ENCODE measurements at regions not wholly inside any gene's neighbourhood (a gene's known extent, or its start where the extent isn't known, plus 50 kb on each side); places are given as distances from the start of the nearest gene placed in this dataset.
A peak's percentile ranks its signal among the peaks of the same experiment; 100 is the strongest.

GRCh38 chr4:53744446-53745160, 153.3 kb upstream of the LNX1 start:
- in situ Hi-C loops (cut with HindIII; ENCODE audit: low sequenced_read_pairs): no loop called here
- no peak for DNase-seq (ENCODE audit: low read depth, low spot score)
- no peak overlapping the region for H3K4me3 ChIP-seq (ENCODE audit: low read depth, low read length)
- no peak for TF ChIP-seq CTCF (IDR thresholded peaks at IDR 0.05; ENCODE audit: low read depth, low read length)

DNA sequence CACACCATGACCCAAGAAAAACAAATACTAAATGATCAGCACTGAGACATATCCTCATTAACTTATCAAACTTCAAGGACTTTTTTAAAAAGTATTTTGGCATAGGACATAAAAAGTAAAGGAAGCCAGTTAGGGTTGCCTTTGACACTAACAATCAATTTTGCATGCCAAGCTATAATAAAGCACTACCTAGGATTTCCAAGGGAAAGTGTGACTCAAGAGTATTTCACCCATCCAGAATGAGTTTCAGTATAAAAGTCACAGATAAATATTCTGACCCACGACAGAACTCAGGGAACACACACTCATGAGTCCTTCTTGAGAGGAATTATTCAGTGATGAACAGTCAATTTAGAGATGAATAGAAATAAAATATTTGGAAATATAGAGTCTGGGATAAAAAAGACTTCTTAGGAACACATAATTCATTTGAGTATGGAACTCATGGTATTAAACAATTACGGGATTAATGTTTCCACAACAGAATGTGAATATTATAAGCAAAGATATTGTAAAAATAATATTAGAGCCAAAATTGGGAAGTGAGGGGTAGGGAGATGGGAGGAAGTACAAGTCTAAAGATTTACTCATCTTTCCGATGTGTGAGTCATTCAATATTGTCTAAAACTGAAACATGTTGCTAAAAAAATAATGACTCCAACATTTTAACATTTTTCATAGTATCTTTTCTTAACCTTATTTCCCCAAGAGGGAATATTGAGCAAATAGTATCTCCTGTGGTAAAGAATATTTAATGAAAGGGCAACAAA, 143.5 kb upstream of the LNX1 start:
- DNase-seq (ENCODE audit: low read depth, low spot score): peak; percentile 69
- in situ Hi-C loops (cut with HindIII; ENCODE audit: low sequenced_read_pairs): no loop called here
- no peak for TF ChIP-seq CTCF (IDR thresholded peaks at IDR 0.05; ENCODE audit: low read depth, low read length)
- no peak overlapping the region for H3K4me3 ChIP-seq (ENCODE audit: low read depth, low read length)

GRCh38 chr4:53734182-53734581, 142.9 kb upstream of the LNX1 start:
- no peak overlapping the region for H3K4me3 ChIP-seq (ENCODE audit: low read depth, low read length)
- no peak for DNase-seq (ENCODE audit: low read depth, low spot score)
- in situ Hi-C loops (cut with HindIII; ENCODE audit: low sequenced_read_pairs): no loop called here
- no peak for TF ChIP-seq CTCF (IDR thresholded peaks at IDR 0.05; ENCODE audit: low read depth, low read length)

- TF ChIP-seq CTCF (IDR thresholded peaks at IDR 0.05; ENCODE audit: low read depth, low read length): no peak
- DNase-seq (ENCODE audit: low read depth, low spot score): no peak
- H3K4me3 ChIP-seq (ENCODE audit: low read depth, low read length): no peak overlapping the region
- in situ Hi-C loops (cut with HindIII; ENCODE audit: low sequenced_read_pairs): no loop called here
Observed at GRCh38 chr4:53732661-53733060, 141.4 kb upstream of the LNX1 start.

DNA sequence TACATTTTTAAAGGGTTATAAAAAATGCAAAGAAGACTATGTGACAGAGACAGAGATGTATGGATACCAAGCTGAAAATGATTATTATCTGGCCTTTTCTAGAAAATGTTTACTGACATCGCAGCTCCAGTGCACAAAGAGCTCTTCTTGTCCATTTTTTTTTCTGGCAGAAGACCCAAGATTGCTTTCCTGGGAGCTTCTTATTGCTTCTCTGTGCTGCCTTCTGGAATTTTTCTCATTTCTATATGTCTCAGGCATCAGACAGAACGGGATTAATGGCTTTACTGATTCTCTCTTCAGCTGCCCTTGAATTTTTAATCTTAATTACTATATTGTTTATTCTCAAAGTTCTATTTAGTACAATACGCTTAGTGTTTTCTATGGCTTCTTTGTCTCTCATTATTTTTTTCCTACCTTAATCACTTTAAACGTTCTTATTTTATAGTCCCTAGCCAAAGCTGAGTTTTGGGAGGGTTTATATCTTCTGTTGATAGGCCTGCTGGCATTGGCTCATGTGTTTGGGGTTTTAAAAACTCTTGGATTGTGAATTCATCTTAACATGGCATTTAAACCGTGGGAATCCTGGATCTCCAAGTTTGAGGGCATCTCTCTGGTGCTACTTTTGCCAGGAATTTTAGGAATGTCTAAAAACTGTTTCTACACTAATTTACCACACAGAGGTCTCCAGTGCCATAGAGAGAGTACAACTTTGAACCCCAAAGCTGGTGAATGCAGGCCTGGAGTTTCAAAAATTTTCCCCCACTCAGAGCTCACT, 138.9 kb upstream of the LNX1 start:
- DNase-seq (ENCODE audit: low read depth, low spot score): no peak
- H3K4me3 ChIP-seq (ENCODE audit: low read depth, low read length): no peak overlapping the region
- in situ Hi-C loops (cut with HindIII; ENCODE audit: low sequenced_read_pairs): no loop called here
- TF ChIP-seq CTCF (IDR thresholded peaks at IDR 0.05; ENCODE audit: low read depth, low read length): no peak

DNA sequence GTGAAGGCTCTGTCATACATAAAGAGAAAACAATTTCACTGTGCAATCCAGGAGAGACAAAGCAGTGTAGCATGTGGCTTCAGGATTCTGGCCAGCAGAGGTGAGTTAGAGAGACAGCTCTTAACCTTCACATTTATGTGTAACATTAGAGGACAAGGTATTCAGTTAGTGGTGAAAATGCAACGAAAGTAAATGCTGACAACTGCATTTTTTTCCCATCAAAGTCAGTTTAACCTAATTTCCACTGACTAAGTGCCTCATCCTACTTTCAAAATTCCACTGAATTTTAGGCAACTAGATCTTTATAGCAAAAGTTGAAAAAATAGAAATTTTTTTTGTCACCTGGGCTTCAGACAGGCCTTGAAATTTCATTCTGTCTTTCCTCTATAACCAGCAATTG, 130.8 kb upstream of the LNX1 start:
- in situ Hi-C loops (cut with HindIII; ENCODE audit: low sequenced_read_pairs): no loop called here
- no peak for DNase-seq (ENCODE audit: low read depth, low spot score)
- no peak for TF ChIP-seq CTCF (IDR thresholded peaks at IDR 0.05; ENCODE audit: low read depth, low read length)
- no peak overlapping the region for H3K4me3 ChIP-seq (ENCODE audit: low read depth, low read length)

All from astrocyte of the spinal cord (primary cell).